ENCODE measurements at regions not wholly inside any gene's neighbourhood (a gene's known extent, or its start where the extent isn't known, plus 50 kb on each side); places are given as distances from the start of the nearest gene placed in this dataset.

DNA sequence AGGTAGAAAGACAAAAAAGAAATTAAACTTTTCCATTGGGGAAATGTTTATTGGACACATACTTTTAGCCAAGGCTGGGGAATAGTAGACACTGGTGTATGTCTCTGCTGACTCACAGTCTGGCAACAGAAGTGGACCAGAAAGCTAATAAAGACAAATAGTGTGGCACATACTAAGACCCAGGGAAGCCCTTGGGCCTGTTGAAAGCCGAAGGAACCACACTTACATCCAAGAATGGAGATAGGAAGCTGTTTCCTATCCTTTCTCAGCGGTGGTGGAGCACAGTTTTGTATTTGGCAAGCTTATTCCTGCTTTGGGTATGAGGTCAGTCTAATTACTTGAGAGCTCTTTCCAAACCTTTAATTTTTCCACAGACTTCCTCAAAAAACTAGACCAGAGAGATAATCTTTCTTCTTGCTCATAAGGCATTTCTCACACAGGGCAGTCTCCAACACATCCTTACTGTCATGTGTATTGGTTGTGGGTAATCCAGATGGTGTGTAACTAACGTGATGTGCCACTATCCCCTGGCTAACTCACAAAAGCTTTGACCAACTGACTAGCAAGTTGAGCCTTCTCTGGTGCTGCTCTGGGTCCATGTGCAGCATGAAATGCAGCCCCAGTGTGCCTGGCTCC is 279.1 kb upstream of the IGF1R start:
- Histone ChIP-seq H3K79me2 (ENCODE audit: insufficient read depth, low read depth, low read length) (no peaks in the 10 kb centered on the region), H2AFZ (ENCODE audit: low read length) (no peak overlapping the region), H3K4me3 (ENCODE audit: low read depth, low read length, poor library complexity, severe bottlenecking) (no peak overlapping the region), H3K4me2 (ENCODE audit: low read length) (no peak overlapping the region), H3K9me2 (ENCODE audit: insufficient read depth, low read length) (no peaks in the 10 kb centered on the region), H4K20me1 (ENCODE audit: insufficient read depth, low read length) (no peaks in the 10 kb centered on the region), H3K36me3 (ENCODE audit: insufficient read depth, low read length) (no peaks in the 10 kb centered on the region), H3K27ac (ENCODE audit: low read depth, low read length, poor library complexity, severe bottlenecking) (no peak overlapping the region), H3K4me1 (ENCODE audit: insufficient read depth, low read length, poor library complexity, severe bottlenecking) (no peaks in the 10 kb centered on the region), H3K9me3 (ENCODE audit: low read length) (no peaks in the 10 kb centered on the region)
- TF ChIP-seq, protein P1, sequence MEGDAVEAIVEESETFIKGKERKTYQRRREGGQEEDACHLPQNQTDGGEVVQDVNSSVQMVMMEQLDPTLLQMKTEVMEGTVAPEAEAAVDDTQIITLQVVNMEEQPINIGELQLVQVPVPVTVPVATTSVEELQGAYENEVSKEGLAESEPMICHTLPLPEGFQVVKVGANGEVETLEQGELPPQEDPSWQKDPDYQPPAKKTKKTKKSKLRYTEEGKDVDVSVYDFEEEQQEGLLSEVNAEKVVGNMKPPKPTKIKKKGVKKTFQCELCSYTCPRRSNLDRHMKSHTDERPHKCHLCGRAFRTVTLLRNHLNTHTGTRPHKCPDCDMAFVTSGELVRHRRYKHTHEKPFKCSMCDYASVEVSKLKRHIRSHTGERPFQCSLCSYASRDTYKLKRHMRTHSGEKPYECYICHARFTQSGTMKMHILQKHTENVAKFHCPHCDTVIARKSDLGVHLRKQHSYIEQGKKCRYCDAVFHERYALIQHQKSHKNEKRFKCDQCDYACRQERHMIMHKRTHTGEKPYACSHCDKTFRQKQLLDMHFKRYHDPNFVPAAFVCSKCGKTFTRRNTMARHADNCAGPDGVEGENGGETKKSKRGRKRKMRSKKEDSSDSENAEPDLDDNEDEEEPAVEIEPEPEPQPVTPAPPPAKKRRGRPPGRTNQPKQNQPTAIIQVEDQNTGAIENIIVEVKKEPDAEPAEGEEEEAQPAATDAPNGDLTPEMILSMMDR (conservative IDR thresholded peaks at IDR 0.05; ENCODE audit: low read length) = no peak
- no peak for TF ChIP-seq EZH2phosphoT487 (IDR thresholded peaks at IDR 0.05; ENCODE audit: borderline replicate concordance, low read depth, low read length)
- DNase-seq (ENCODE audit: low spot score) = no peak
- no TSS peak for BruUV-seq (replicated peaks)
- ChIA-PET POLR2A (no interaction called here), CTCF (ENCODE audit: unreplicated experiment) (no interaction called here)
- intact Hi-C loops (cut with micrococcal nuclease; ENCODE audit: unreplicated experiment) = no loop called here

DNA sequence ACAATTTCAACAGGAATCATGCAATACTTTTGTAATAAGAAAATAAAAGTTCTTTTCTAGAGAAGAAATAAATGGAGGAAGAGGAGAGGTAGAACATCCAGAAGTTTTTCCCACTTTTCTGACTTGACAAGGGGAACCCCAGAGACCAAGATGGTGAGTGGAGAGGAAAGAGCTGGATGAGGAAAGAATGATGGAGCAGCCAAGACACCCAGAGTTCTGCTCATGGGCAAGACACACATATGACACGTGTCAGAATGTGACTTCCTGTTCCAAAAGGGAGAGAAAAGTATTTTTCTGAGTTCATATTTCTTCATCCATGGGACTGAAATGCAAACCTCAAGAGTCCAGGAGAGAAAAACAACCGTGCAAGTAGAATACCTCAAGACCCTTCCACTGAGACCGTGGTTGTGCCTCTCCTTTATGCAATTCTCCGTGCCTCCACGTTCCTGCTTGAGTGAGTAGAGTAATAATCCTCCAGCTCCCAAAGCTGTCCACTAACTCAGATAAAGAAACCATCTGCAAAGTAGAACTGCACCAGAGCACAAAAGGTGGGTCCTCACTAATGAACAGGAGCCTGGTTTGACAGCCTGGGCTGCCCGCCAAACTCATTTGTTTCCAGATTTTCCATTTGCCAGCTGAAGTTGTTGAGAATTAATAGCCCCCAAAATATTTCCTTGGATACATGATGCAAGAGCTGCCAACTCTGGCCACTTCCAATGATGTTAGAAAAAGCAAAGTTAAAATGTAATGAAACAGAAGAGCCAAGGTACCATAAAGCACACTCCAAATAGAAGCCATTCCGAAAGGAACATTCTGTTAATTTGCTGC is 272.6 kb upstream of the IGF1R start:
- H3K36me3 ChIP-seq (ENCODE audit: insufficient read depth, low read length) = no peaks in the 10 kb centered on the region
- BruUV-seq (replicated peaks) = no TSS peak
- H3K4me3 ChIP-seq (ENCODE audit: low read depth, low read length, poor library complexity, severe bottlenecking) = no peak overlapping the region
- no peaks in the 10 kb centered on the region for H3K79me2 ChIP-seq (ENCODE audit: insufficient read depth, low read depth, low read length)
- H3K27ac ChIP-seq (ENCODE audit: low read depth, low read length, poor library complexity, severe bottlenecking) = no peak overlapping the region
- H2AFZ ChIP-seq (ENCODE audit: low read length) = no peak overlapping the region
- H3K9me2 ChIP-seq (ENCODE audit: insufficient read depth, low read length) = no peaks in the 10 kb centered on the region
- POLR2A ChIA-PET = no interaction called here
- no peaks in the 10 kb centered on the region for H3K4me1 ChIP-seq (ENCODE audit: insufficient read depth, low read length, poor library complexity, severe bottlenecking)
- no peaks in the 10 kb centered on the region for H3K9me3 ChIP-seq (ENCODE audit: low read length)
- no peak overlapping the region for H3K4me2 ChIP-seq (ENCODE audit: low read length)
- TF ChIP-seq EZH2phosphoT487 (IDR thresholded peaks at IDR 0.05; ENCODE audit: borderline replicate concordance, low read depth, low read length) = no peak
- TF ChIP-seq, protein P1 (conservative IDR thresholded peaks at IDR 0.05; ENCODE audit: low read length) = no peak
- intact Hi-C loops (cut with micrococcal nuclease; ENCODE audit: unreplicated experiment) = no loop called here
- no peaks in the 10 kb centered on the region for H4K20me1 ChIP-seq (ENCODE audit: insufficient read depth, low read length)
- DNase-seq (ENCODE audit: low spot score) = no peak
- CTCF ChIA-PET (ENCODE audit: unreplicated experiment) = no interaction called here

DNA sequence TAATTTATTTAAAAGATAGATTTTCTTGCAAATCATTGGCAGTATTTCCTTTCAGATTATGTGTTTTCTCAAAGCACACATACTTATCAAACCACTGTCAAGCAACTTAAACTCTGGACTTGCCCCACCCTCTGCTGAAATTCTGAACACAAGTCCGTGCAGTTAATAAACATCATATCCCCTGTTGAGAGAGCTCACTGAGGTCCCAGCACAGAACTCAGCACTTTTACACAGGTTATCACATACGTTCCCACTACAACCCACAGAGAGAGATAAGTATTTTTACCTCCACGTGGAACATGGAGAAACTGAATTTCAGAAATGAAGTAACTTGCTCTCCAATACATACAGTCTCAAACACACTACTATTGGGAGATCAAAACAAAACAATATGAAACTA is 267.6 kb upstream of the IGF1R start:
- Histone ChIP-seq H3K79me2 (ENCODE audit: insufficient read depth, low read depth, low read length) (no peaks in the 10 kb centered on the region), H3K4me1 (ENCODE audit: insufficient read depth, low read length, poor library complexity, severe bottlenecking) (no peaks in the 10 kb centered on the region), H3K4me3 (ENCODE audit: low read depth, low read length, poor library complexity, severe bottlenecking) (no peak overlapping the region), H3K9me3 (ENCODE audit: low read length) (no peaks in the 10 kb centered on the region), H3K9me2 (ENCODE audit: insufficient read depth, low read length) (no peaks in the 10 kb centered on the region), H2AFZ (ENCODE audit: low read length) (no peak overlapping the region), H3K27ac (ENCODE audit: low read depth, low read length, poor library complexity, severe bottlenecking) (no peak overlapping the region), H3K36me3 (ENCODE audit: insufficient read depth, low read length) (no peaks in the 10 kb centered on the region), H4K20me1 (ENCODE audit: insufficient read depth, low read length) (no peaks in the 10 kb centered on the region), H3K4me2 (ENCODE audit: low read length) (no peak overlapping the region)
- BruUV-seq (replicated peaks) = no TSS peak
- TF ChIP-seq, protein P1 (conservative IDR thresholded peaks at IDR 0.05; ENCODE audit: low read length) = no peak
- no peak for TF ChIP-seq EZH2phosphoT487 (IDR thresholded peaks at IDR 0.05; ENCODE audit: borderline replicate concordance, low read depth, low read length)
- DNase-seq (ENCODE audit: low spot score) = no peak
- intact Hi-C loops (cut with micrococcal nuclease; ENCODE audit: unreplicated experiment) = no loop called here
- ChIA-PET POLR2A (no interaction called here), CTCF (ENCODE audit: unreplicated experiment) (no interaction called here)
